Raji (cell line): ENCODE measurements at regions not wholly inside any gene's neighbourhood (a gene's known extent, or its start where the extent isn't known, plus 50 kb on each side); places are given as distances from the start of the nearest gene placed in this dataset.

Experiments
- POLR2A ChIP-seq: IDR thresholded peaks from 2 replicates; pipeline ENCODE4 v1.6.1; 2011; ENCODE audit warnings: low read depth, low read length, control low read depth; ENCODE audit not compliant: insufficient read depth

DNA sequence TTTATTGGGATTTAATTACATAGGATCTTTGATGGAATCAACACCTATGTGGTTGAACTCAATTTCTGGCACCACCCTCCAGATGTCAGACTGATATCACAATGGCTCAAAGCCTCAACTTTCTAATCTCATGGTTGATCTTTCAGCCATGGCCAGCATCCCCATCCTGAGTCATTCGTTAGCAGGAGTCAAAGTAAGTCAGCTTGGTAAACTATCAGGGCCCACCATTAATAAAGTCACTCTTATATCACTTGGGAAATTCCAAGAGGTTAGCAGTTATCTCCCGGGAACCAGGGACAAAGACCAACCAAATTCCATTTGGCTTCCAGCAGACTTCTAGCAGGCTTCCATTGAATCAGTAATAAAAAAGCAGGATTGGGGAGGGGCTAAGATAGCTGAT is 50.7 kb upstream of the TNFSF4 start:
- TF ChIP-seq POLR2A: no peak

DNA sequence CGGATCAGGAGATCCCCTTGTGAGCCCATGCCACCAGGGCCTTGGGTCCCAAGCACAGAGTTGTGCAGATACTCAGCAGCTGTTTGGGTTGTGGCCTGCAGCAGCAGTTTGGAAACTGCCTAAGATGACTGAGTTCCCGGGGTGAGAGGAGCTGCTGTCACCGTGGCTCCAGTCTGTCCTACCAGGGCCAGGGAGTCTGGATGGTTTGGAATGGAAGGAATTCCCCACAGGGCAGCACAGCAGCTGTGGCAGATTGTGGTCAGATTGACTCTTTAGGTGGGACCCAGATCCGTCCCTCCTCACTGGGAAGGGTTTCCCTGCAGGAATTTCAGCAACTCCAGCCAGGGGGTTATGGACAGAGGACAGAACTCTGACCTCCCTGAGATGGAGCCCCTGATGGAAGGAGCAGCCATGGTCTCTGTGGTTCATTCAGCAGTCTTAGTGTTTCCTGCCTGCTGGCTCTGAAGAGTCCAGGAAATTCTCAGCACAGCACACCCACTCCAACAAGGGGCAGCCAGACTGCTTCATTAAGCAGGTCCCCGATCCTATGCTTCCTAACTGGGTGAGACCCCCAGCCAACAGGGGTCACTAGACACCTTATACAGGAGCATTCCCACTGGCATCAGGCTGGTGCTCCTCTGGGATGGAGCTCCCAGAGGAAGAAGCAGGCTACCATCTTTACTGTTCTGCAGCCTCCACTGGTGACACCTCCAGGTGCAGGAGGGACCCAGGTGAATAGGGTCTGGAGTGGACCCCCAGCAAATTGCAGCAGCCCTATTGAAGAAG is 51.5 kb upstream of the TNFSF4 start:
- no peak for TF ChIP-seq POLR2A

DNA sequence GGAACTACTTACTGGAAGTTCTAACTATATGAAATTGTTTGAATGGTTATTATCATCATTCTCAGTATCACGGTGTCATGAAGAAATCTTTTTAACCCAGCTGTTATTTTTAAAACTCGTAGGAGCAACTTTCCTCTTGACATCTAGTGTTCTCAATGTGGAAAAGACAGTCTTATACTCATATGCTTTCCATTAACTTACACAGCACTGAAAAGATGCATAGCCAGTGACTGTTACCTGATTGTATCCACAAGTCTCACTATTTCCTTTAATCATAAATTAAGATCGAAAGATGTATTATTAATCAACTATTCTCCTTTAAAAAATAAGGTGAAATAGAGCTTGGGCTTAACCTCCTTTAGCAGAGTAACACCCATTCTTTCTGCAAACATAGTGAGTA is 59.7 kb upstream of the TNFSF4 start:
- TF ChIP-seq POLR2A: no peak

DNA sequence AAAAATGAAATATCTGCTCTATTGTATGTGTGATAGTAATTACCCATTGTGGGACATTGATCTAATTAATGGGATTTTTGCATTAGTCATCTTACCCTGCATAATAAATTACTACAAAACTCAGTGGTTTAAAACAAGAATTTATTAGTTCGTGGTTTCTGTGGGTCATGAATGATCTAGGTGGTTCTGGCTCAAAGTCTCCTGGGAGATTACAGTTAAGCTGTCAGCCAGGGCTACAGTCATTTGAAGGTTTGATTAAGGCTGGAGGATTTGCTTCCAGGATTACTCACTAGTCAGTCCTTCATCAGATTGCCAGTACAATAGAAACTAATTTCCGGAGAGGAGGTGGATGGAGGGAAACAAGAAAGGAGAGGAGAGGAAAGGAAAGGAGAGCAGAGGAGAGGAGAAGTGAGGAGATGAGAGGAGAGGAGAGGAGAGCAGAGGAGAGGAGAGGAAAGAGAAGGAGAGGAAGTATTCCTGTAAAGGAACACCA is 60.4 kb upstream of the TNFSF4 start:
- TF ChIP-seq POLR2A: no peak

- TF ChIP-seq POLR2A: no peak
Observed at GRCh38 chr1:173268261-173268660, 61.1 kb upstream of the TNFSF4 start.

- TF ChIP-seq POLR2A: no peak
Observed at GRCh38 chr1:173268786-173269277, 61.7 kb upstream of the TNFSF4 start.

DNA sequence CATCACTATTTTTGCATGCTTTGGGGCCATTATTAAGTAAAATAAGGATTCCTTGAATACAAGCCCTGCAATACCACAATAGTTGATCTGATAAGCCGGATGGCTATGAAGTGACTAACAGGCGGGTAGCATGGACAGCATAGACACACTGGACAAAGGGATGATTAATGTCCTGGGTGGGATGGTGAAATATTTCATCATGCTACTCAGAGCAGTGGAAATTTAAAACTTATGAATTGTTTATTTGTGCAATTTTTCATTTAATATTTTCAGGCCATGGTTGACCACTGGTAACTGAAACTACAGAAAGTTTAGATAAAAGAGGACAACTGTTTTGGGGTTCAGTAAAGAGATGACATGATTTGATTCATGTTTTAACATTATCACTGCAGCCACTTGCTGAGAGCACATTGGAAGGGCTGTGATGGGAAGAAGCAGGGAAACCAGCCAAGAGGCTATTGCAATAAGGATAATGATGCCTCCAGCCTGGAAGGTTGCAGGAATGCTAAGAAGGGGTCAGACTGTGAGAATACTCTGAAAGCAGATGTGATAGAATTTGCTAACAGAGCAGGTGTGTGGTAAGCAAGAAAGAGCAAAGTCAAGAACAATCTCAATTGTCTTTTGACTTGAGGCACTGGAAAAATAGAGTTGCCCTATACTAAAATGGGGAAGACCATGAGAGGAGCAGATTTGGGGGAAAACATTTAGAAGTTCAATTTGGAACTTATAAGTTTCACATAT is 62.5 kb upstream of the TNFSF4 start:
- no peak for TF ChIP-seq POLR2A

DNA sequence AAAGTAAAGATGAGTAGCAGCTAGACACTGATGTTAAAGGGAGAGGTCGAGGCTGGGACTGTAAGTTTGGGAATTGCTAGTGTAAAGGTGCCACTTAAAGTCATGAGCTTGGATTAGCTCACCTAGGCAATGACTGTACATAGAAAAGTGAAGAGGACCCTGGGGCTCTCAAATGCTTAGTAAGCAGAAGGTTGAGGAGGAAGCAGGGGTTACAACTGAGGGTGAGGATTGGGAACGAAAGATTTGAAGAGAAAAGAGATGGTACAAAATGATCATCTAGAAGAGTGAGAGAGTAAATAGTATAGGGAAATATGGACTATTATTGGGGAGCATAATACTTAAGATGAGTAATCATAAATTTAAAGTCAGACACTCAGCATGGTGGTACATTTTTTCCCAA is 63.1 kb upstream of the TNFSF4 start:
- no peak for TF ChIP-seq POLR2A

GRCh38 chr1:173275496-173275895 is 68.4 kb upstream of the TNFSF4 start:
- TF ChIP-seq POLR2A: no peak

- no peak for TF ChIP-seq POLR2A
Observed at GRCh38 chr1:173276922-173277800, 70.0 kb upstream of the TNFSF4 start.

DNA sequence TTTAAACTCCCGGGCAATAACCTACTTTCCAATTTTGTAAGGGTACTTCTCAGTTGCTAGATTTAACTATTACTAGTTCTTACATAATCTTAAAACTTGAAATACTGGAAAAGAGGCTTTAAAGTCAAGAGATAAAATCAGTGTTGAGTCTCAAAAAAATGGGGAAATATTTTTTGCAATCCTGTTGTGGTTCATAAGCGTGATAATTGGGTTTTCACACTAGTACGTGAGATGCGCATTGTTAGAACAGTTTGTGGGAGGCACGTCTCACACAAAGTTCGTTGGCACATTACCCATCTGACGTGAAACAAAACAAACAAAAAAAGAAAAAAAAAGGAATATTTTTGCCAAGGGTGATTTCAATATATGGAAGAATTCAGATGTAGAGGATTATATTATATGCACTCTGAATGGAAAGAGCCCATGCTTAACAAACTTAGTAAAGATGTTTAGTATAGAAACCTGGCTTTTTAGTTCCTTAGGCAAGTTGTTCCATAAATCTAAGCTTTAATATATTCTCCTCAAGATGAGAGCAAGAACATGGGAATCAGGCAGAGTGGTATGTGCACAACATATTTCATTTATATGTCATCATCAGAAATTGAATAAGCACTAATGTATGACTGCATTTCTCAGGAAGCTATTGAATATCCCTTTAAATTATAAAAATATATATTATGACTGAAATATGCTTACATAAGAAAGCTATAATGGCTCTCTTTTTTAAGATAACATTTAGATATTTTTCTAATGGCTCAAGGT is 73.9 kb upstream of the TNFSF4 start:
- TF ChIP-seq POLR2A: no peak

- TF ChIP-seq POLR2A: no peak
Observed at GRCh38 chr1:173285048-173285447, 77.9 kb upstream of the TNFSF4 start.

DNA sequence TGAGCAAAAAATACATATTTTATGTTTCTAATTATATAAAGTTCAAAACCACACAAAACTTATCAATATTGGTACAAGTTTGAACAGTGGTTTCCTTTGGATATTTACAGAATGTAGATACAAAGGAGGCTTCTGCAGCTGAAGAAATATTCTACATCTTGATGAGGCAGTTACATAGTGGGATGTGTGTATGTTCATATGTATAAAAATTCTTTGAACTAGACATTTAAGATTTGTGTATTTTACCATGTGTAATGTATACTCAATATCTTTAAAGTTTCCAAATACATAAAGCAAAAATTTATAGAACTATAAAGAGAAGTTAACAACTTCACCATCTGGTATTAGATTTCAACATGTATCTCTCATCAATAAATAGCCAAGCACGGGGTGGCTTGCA is 80.7 kb upstream of the TNFSF4 start:
- no peak for TF ChIP-seq POLR2A

- no peak for TF ChIP-seq POLR2A
Observed at GRCh38 chr1:173293756-173294155, 86.6 kb upstream of the TNFSF4 start.
